Ammon's horn (tissue), 1 donor: ENCODE measurements at regions not wholly inside any gene's neighbourhood (a gene's known extent, or its start where the extent isn't known, plus 50 kb on each side); places are given as distances from the start of the nearest gene placed in this dataset.
"Not testable (repeated sequence)": the region's sequence is repeated elsewhere in the genome, so short reads cannot be mapped to it uniquely, and the experiment has no call there.

Source experiments
- DNase-seq: peaks from one replicate; pipeline ENCODE4 v3.0.0-alpha.2; 2016; ENCODE audit warnings: low spot score

DNA sequence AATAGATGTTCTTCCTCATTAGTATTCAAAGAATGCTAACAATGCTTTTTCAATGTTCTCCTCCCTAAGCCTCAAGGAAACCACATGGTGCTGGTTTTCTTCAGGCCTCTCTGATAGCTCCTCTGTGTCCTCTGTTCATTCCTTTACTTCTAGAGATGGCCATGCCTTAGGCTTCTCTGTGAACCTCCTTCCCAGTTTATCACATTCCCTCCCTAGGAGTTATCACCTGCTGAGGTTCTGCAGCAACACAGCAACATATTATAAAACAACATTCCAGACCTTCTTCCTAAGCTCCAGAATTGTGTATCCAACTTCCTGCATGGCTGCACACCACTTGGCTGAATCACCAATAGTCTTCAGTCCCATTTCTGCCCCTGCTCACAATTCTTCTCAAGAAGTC lies 325.5 kb downstream of the IRS1 start:
- DNase-seq = no peak

DNA sequence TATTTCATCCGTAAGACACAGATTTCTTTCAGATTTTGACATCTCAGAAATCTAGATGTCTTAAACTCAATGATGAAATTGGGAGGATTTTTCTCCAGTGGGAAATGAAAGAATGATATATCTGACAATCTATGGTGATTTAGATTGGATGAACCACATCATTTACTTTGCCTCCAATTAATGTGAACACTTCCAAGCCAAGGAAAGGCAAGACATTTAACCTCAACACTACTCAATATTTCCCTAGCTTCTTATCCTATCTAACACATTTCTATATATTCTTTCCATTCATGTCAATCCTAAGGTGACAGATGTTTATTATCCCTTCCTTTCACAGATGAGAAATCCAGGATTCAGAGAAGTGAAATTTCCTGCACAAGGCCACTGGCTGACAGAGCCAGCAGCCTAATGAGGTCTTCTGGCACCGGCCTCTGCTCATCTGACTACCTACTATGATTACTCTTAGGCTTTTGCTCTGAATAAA lies 327.6 kb downstream of the IRS1 start:
- no peak for DNase-seq

DNA sequence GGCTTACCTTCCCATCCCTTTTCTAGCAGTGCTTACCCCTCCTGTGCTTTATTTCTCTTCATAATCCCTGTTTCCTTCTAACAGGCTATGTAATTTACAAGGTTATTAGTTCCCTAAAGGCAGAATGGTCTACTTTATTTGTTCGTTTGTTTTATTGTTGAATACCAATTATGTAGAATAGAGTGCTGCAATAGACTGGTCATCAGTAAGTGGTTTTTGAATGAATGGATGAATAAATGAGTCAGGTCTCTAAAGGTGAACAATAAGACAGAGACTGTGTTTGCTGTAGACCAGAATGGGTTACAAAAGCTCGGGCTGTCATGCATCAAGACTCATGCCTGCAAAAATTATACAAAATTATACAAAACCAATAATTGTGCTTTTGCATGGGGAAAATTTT lies 332.0 kb downstream of the IRS1 start:
- no peak for DNase-seq

DNA sequence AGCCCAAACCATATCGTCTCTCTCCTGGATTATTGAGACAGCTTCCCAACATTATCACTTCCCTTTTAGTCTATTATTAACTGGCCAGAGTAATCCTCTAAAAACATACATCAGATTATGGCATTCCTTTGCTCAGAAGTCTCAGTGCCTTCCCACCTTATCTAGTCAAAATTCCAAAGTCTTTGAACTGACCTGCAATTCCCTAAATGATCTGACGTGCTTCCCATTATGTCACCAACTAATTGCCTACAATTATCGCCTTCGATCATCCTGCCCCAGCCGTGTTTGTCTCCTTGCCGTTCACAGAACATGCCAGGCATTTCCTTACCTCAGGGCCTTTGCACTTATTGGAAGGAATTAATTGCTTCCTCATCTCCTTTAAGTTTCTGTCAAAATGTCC lies 332.4 kb downstream of the IRS1 start:
- no peak for DNase-seq

DNA sequence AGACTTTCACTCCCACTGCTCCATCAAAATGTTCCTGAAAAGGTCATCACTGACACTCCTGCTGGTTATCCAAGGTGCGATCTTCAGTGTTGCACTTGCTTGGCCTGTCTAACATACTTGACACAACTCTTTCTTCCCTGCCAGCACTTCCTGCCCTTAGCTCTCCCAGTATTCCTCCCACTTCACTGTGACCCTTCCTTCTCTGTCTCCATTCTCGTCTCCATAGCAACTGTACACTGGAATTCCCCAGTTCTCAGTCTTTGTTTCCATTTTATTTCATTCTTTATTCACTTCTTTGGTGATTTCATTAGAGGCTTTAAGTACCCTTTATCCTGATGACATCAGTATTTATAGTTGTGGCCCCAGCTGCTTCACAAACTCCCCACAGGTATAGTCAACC lies 333.0 kb downstream of the IRS1 start:
- DNase-seq = no peak

DNA sequence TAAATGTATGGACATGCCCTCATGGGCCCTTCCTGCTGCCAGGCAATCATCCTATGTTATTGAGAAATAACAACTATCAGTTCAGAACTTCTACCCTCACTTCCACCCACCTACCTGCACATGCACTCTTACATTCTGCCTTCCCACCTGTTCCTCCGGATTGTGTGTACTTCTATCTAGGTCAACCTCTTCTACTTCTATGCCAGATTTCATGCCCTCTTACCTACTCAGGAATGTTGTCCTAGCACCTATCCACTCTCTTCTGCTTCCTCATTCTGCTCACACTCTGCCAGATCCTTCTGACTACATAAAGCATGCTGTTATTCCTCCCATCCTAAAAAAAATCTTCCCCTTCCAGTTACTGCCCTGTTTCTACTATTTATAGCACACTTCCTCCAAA lies 333.5 kb downstream of the IRS1 start:
- DNase-seq = no peak

DNA sequence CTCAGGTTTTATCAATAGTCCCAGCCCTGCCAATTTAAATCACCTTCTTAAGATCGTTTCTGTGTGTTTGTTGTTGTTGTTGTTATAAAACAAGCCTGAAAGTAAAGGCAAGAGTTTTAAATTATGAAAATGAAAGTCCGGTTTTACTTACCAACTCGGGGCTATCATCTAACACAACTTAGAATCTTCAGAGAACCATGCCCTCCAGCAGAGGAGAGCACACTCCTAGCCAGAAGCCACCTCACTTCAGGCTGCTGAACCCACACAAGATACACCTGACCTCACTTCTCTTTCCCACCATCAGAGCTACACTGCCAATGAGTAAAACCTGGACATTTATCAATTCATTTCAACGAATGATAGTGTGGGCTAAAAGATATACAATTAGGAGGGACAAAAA lies 335.2 kb downstream of the IRS1 start:
- no peak for DNase-seq

DNA sequence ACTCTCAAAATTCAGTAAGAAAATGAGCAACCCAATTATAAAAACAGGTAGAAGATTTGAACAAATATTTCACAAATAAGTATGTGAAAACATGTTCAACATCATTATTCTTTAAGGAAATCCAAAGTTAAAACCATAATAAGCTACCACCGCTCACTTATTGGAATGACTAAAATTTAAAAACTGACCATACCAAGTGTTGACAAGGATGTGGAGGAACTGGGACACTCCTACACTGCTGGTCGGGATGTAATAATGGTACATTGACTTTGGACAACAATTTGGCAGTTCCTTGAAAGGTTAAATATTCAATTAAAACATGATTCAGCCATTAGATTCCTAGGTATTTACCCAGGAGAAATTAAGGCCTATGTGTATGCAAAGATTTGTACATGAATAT lies 336.5 kb downstream of the IRS1 start:
- DNase-seq = no peak

DNA sequence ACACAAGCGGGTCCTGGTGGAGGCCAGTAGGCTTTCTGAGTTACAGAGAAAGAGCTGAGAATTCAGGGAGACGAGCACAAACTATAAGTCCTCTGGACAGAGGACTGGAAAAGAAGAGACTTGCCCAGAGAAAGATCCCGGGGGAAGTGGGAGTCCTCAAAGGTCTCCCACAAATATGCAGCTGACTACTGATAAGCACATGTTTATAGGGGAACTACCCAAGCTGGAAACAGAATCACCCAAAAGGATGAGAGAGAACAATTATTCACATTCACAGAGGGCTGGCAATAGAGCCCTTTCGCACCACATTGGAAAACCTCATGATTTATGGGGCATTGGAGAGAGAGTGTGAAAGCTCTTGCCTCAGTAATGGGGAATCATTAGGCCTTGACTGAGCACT lies 337.6 kb downstream of the IRS1 start:
- DNase-seq = no peak

DNA sequence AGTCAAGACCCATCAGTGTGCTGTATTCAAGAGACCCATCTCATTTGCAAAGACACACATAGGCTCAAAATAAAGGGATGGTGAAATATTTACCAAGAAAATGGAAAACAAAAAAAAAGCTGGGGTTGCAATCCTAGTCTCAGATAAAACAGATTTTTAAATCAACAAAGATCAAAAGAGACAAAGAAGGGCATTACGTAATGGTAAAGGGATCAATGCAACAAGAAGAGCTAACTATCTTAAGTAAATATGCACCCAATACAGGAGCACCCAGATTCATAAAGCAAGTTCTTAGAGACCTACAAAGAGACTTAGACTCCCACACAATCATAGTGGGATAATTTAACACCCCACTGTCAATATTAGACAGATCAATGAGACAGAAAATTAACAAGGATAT lies 343.5 kb downstream of the IRS1 start:
- not testable (repeated sequence) for DNase-seq

DNA sequence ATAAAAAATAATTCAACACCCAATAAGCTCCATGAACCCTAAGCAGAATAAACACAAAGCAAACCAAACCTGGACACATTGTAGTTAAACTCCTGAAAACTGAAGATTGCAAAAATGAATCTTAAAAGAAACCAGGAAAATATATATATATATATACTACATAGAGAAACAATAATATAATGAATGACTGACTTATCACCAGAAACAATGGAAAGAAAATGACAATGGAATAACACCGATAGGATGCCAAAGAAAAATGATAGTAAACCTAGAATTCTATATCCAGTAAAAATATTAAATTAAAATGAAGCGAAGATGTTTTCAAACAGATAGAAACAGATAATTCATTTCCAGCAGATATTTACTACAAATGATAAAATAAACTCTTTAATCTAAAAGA lies 346.9 kb downstream of the IRS1 start:
- DNase-seq = no peak

DNA sequence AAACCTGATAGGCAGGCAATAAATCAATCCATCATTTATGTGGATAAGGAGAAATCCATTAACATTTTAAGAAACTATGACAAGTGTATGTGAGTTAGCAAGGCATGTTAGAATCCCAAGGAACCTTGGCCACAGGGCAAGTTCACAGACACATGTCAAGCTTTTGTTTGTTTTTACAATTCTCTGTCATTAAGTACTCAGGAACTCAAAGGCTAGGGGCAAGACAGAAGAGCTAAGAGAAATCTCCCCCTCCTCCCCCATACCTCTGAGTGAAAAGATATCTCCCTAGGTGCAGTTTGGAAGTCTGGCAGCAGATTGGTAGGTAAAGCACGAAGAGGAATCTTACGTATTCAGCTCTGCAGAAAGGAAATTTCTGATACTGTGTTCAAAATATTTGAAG lies 348.1 kb downstream of the IRS1 start:
- no peak for DNase-seq

DNA sequence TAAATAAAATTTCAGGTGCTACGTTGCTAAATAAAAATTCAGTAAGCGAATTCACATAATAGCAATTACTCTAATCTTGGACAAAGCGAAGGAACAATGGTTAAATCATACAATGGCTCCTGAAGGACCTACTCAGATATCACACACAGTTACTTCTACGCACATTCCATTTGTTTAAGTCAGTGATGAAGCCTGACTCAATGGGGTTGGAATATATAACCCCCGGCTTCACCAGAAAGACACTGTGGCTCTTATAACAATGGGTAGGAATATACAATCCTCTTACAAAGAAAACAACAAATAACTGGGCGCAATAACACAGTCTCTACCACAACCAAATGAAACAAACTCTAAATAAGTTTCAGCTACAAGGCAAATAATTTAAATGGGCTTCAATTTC lies 349.5 kb downstream of the IRS1 start:
- no peak for DNase-seq

DNA sequence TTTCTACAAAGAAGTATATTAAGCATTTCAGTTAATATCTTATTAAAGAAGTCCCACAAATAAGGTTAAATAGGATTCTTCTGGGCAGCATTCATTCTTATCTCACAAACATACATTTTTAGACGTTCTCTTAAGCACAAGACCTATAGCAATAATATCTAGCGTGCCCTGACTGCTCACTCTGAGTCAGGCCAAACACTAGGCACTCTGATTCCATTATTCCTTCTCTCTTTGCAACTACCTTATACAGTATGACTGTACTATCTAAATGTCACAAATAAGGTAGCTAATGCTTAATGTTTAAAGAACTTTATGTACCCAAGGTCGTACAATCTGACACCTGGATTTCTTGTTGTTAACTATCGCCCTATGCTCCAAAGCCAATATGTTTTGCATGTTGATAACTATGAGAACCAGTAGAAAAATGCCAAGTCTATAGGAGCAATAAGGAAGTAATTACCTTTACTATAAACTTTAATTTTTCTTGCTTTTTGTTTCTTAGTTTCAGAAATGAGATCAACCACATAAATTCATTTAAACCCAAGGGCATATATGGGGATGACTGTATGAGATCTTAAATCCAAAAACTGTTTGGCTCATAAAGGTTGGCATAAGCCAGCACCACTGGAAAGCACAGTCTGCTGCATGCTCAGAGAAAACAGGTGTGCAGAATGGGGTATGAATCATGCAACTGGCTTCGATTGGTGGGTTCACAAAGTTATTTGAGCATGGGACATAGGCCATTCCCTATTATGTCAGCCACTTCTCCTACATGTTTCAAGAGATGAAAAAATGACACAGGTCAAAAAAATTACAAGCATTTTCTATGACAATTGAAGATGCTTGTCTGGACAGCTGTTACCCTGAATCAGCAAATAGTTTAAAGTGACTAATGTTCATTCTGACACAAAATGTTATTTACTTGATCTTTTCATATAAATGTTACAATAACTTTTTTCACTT lies 352.0 kb downstream of the IRS1 start:
- no peak for DNase-seq

DNA sequence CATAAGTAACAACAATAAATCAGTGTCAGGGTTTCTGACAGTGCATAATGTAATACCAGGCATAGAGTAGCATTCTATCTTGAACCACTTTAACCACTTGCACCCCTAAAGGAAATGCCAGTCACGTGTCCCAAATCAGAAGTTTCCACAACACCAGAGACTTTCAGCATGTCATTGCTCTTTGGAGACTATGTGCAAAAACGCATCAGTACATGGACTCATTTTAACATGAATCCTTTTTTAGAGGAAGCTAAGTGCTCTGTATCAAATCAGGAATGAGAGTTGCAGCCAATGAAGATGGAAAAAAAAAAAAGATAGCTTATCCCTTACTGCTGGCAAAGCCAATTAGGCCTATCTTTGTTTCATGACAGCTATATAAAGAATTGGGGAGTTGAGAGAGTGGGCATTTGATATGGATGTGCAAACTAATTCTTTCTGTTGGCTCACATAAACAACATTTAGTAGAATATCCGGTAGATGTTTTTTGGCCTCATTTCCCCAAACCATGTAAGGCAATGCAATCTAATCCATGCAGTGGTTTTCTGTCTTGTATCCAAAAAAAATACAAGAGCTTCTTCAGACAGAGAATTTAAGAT lies 353.1 kb downstream of the IRS1 start:
- DNase-seq = no peak

DNA sequence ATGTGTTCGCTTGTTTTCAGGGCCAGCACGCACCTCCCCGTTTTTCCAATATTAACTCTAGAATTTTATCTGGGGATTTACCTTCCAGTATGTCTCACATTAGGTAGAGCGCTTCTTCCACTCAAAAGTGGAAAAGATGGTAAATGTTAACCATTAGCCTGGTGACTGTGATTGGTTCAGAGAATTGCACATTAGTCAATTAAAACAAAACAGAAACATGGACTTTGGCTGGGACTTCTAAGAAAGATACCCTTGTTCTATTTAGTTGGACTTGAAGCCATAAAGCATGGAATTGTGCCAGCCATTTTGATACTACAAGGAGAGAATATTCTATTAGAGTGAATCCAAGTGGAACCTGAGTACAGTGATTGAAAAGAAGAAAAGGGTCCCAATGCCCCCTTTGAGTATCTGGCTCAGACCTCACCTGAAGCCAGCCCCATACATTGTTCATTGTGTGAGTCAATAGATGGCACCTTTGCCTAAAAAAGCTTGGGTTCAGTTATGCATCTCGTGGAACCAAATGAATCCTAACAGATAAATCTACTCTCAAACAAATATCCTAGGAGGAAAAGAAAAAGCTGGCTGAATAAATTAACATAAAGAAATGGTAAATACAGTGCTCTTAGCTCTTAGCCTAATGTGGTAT lies 354.3 kb downstream of the IRS1 start:
- no peak for DNase-seq

DNA sequence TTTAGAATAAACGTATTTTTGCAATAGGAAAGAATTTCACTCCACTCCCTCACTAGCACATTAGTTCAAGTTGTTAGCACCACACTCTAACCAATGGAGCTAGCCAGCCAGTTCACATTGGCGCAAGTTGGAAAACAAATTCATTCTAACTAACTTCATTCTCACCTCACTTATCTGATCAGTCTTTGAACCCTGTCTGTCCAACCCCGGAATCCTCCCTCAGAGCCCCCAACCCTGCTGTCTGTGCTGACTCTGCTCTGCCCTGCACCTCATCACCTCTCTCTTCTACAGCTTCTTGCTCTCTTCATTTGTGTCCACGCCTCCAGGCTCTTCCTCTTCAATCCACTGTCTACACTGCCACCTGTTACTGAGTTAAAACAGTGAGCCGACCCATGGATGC lies 356.5 kb downstream of the IRS1 start:
- DNase-seq = no peak

DNA sequence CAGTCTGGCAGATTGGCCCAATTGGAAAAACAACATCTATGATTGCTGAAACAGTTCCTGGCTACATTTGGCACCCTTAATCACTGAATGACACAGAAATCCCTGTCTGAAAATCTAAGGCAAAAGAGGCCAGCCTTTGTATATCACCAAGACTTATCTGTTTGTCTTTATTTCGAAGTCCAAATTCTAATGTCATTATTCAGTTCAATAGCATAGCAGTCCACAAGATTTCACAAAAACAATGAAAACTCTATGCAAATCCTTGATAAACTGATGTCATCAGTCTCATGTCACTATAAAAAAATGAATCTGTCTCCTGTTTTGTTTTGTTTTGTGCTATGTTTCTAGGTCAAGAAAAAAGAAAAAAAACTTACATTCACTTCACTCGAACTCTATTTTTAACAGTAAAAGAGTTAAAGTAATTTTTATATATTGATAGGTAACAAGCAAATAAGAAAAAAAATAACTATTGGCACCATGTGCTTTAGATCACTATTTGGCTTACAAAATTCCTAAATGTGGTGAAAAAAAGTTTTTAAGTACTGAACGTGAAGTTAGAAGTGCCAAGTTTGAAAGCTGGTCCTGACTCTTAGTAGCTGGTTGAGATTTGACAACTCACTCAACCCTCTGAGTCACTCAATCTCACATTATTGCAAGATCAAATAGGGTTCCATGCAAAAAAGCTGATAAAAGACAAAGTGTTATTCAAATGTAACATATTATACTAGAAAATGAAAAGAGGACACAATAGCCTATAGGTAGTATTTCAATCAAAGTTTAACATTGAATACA lies 359.3 kb downstream of the IRS1 start:
- no peak for DNase-seq

DNA sequence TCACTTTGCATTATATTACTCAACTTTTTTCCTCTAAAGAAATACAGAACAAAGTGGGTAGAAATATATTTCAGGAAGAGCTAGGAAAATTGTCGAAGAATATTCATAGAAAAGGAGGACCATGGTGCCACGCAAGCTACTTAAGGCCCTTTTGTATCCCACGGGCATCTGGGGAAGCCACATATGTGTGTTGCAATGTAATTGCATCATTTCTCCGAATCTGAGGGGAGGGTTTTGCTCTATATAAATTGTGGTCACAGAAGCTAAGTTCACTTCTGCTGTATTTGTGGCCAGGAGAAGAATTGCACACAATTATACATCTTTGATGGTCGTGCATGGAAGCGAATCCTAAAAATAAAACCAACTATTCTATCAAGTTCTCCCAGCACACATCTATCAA lies 360.3 kb downstream of the IRS1 start:
- no peak for DNase-seq

DNA sequence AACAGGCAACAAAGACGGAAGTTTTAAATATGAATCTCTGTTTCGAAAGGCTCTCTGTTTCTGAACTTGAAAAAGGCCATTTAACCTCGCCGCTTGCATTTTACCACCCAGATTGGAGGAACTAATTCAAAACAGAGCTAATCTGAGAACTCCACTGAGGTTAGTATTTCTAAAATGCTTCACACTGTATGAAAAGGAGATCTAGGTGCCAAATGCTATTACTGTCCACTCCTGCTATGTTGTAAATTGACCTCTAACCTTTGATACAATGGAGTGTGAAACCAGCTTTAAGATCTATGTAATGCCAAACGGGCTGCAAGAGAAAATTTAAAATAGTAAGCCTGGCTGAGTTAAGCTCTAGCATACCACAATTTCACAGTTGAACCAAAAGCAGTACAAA lies 364.5 kb downstream of the IRS1 start:
- no peak for DNase-seq

DNA sequence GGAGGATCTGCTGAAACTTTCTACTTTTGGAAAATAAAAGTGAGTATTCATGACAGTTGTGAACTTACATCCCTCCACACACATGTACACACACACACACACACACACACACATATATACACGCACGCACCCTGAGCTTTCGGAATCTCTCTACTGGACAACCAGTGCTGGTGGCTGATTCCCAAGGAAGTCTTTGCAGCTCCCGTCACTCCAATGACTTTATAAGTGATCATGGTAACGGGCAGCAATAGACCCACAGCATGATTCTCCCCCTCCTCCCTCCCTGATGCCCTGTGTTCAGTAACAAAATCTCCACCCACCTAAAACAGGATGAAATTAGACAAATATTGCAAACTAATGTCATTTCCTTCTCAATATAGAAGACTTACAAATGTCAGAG lies 364.9 kb downstream of the IRS1 start:
- no peak for DNase-seq

DNA sequence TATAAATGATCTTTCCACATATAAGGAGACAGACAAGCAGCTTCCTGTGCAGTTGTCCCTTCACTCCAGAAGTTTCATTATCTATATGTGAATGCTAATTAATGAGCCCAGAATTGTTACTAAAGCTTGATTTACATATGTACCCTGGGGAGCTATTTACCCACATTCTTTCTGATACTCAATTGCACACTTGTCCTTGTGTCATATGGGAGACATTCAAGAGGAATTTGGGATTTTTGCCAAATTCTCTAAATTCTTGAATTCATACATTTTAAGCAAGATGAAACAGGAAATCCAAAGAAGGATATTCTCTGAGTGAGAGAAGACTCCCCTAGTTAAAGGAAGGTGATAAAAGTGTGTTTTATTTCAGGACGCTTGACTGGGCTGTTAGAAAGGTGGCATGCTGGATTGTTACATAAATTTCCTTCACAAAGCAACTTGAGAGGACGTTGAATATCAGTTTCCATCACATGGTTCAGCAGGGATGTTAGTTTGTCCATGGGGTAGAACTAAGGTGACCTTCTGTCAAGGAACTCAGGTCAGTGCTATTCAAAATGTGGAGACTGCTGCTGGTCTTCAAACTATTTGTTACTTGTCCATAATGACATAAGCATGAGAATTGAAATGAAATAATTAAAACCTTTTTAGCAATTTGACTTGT lies 368.2 kb downstream of the IRS1 start:
- DNase-seq = no peak
